GM21619 (cell line): ENCODE measurements at regions not wholly inside any gene's neighbourhood (a gene's known extent, or its start where the extent isn't known, plus 50 kb on each side); places are given as distances from the start of the nearest gene placed in this dataset.

ENCODE experiments used
- ATAC-seq: cut with Tn5 transposase; IDR thresholded peaks from one replicate; pipeline ENCODE4 v1.9.1; 2021; ENCODE audit not compliant: unreplicated experiment

GRCh38 chr3:161555320-161555719 lies 58.7 kb downstream of the OTOL1 start:
- ATAC-seq: no peak

- ATAC-seq: no peak
These were observed 59.9 kb downstream of the OTOL1 start for GRCh38 chr3:161556533-161556932.

- no peak for ATAC-seq
These were observed 60.3 kb downstream of the OTOL1 start for GRCh38 chr3:161556941-161557340.

- no peak for ATAC-seq
These were observed 61.0 kb downstream of the OTOL1 start for GRCh38 chr3:161557445-161558150.

- ATAC-seq: no peak
These were observed 61.6 kb downstream of the OTOL1 start for GRCh38 chr3:161558236-161558635.

- no peak for ATAC-seq
These were observed 62.8 kb downstream of the OTOL1 start for GRCh38 chr3:161559177-161559998.

- ATAC-seq: no peak
These were observed 63.5 kb downstream of the OTOL1 start for GRCh38 chr3:161560008-161560637.

- no peak for ATAC-seq
These were observed 71.2 kb downstream of the OTOL1 start for GRCh38 chr3:161567577-161568361.

GRCh38 chr3:161568671-161569070 lies 72.1 kb downstream of the OTOL1 start:
- ATAC-seq: no peak

GRCh38 chr3:161571951-161572350 lies 75.3 kb downstream of the OTOL1 start:
- no peak for ATAC-seq

- ATAC-seq: no peak
These were observed 76.5 kb downstream of the OTOL1 start for GRCh38 chr3:161573136-161573535.

- ATAC-seq: no peak
These were observed 79.3 kb downstream of the OTOL1 start for GRCh38 chr3:161575901-161576300.

- ATAC-seq: no peak
These were observed 79.7 kb downstream of the OTOL1 start for GRCh38 chr3:161576311-161576710.

GRCh38 chr3:161576714-161577510 lies 80.3 kb downstream of the OTOL1 start:
- ATAC-seq: no peak

GRCh38 chr3:161577662-161578061 lies 81.1 kb downstream of the OTOL1 start:
- no peak for ATAC-seq

- ATAC-seq: no peak
These were observed 83.0 kb downstream of the OTOL1 start for GRCh38 chr3:161579395-161580126.

GRCh38 chr3:161585922-161586321 lies 89.3 kb downstream of the OTOL1 start:
- ATAC-seq: no peak

GRCh38 chr3:161586556-161587235 lies 90.1 kb downstream of the OTOL1 start:
- ATAC-seq: no peak

- ATAC-seq: no peak
These were observed 102.0 kb downstream of the OTOL1 start for GRCh38 chr3:161598639-161599038.
